ENCODE measurements at regions not wholly inside any gene's neighbourhood (a gene's known extent, or its start where the extent isn't known, plus 50 kb on each side); places are given as distances from the start of the nearest gene placed in this dataset.
"Not testable (repeated sequence)": the region's sequence is repeated elsewhere in the genome, so short reads cannot be mapped to it uniquely, and the experiment has no call there.

DNA sequence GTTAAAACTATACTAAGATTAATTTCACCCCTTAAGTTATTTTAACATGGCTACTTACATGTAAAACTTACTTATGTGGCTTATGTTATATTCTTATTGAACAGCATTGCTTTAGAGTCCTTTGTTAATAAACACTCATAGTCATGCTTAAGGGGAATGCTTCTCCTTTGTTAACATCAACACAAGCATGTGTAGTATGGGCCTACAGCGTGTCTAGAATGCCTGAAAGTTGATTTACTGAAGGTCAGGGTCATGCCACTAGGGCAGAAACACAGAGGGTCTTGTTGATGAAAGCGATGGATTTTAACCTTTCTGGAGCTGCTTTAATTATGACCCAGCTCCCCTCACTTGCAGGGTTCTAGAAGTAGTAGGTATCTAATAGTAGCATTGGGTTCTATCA, 159.8 kb upstream of the DLX2 start:
- DNase-seq, result no peak

DNA sequence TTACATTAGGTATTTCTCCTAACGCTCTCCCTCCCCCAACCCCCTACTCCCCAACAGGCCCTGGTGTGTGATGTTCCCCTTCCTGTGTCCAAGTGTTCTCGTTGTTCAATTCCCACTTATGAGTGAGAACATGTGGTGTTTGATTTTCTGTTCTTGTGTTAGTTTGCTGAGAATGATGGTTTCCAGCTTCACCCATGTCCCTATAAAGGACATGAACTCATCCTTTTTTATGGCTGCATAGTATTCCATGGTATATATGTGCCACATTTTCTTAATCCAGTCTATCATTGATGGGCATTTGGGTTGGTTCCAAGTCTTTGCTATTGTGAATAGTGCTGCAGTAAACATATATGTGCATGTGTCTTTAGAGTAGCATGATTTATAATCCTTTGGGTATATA, 162.1 kb upstream of the DLX2 start:
- DNase-seq, result not testable (repeated sequence)

DNA sequence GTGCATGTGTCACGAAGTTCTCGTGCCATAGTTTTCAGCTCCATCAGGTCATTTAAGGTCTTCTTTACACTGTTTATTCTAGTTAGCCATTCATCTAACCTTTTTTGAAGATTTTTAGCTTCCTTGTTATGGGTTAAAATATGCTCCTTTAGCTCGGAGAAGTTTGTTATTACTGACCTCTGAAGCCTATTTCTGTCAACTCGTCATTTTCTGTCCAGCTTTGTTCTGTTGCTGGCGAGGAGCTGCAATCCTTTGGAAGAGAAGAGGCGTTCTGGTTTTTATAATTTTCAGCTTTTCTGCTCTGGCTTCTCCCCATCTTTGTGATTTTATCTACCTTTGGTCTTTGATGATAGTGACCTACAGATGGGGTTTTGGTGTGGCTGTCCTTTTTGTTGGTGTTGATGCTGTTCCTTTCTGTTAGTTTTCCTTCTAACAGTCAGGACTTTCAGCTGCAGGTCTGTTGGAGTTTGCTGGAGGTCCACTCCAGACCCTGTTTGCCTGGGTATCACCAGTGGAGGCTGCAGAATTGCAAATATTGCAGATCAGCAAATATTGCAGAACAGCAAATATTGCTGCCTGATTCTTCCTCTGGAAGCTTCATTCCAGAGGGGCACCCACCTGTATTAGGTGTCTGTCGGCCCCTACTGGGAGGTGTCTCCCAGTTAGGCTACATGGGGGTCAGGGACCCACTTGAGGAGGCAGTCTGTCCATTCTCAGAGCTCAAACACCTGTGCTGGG, 157.7 kb upstream of the ITGA6 start:
- not testable (repeated sequence) for DNase-seq

DNA sequence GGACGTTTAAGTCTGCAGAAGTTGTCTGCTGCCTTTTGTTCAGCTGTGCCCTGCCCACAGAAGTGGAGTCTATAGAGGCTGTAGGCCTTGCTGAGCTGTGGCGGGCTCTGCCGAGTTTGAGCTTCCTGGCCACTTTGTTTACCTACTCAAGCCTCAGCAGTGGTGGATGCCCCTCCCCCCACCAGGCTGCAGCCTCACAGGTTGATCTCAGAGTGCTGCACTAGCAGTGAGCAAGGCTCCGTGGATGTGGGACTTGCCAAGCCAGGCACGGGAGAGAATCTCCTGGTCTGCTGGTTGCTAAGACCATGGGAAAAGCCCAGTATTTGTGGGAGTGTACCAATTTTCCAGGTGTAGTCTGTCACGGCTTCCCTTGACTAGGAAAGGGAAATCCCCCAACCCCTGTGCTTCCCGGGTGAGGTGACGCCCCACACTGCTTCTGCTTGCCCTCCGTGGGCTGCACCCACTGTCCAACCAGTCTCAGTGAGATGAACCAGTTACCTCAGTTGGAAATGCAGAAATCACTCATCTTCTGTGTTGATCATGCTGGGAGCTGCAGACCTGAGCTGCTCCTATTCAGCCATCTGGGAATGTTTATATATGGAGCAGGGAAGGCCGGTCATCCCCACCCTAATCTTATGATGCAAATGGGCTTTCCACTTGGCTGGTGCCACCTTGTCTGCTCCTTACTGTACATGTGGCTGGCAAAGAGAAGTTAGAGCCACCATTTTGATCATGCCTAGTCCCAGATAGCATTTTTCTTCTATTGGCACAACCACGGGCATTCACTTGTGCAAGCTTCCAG, 156.9 kb upstream of the ITGA6 start:
- DNase-seq, result no peak

- no peak for DNase-seq
Observed at GRCh38 chr2:172273910-172274571, 153.3 kb upstream of the ITGA6 start.

DNA sequence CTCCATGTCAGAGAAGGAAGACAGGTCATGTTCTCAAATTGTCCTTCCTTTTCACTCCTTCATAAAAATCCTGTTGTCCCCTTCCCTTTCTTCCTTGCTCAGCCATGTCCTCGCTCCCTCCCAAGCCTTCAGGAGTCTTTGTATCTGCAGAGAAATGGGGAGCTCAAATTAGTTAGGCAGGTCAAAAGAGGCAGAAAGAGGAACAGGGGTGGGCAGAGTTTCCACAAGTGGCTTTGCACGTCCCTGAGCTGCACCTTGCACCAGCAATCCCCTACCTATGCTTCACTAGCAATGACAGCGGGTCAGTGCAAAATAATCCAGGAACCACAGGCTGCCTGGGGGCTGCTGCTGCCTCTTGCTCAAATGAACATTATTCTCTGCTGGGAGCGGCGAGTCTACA, 152.1 kb upstream of the ITGA6 start:
- DNase-seq, result no peak

GRCh38 chr2:172276961-172277360, 150.4 kb upstream of the ITGA6 start:
- DNase-seq, result no peak

DNA sequence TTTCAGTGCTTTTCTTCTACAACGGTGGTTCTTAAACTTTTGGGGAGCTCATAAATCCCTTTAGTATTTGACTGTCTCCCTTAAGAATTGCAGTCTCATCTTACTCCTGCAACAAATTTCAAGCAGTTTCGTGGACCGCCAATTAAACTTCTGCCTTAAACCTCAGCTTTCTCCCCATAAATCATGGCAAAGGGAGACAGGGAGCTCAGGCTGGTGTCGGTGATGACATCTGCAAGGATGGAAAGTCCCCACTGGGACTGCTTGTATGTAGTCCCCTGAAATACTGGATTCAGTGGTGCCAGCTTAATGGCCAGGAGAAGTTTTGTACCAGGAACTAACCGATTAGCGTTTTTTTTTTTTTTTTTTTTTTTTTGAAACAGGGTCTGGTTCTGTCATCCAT, 148.7 kb upstream of the ITGA6 start:
- DNase-seq, result no peak

GRCh38 chr2:172279214-172279613, 148.2 kb upstream of the ITGA6 start:
- DNase-seq, result no peak

GRCh38 chr2:172279813-172280212, 147.6 kb upstream of the ITGA6 start:
- no peak for DNase-seq

GRCh38 chr2:172280571-172281361, 146.6 kb upstream of the ITGA6 start:
- no peak for DNase-seq

- no peak for DNase-seq
Observed at GRCh38 chr2:172281648-172282570, 145.5 kb upstream of the ITGA6 start.

GRCh38 chr2:172282944-172283343, 144.4 kb upstream of the ITGA6 start:
- no peak for DNase-seq

- no peak for DNase-seq
Observed at GRCh38 chr2:172283476-172283875, 143.9 kb upstream of the ITGA6 start.

DNA sequence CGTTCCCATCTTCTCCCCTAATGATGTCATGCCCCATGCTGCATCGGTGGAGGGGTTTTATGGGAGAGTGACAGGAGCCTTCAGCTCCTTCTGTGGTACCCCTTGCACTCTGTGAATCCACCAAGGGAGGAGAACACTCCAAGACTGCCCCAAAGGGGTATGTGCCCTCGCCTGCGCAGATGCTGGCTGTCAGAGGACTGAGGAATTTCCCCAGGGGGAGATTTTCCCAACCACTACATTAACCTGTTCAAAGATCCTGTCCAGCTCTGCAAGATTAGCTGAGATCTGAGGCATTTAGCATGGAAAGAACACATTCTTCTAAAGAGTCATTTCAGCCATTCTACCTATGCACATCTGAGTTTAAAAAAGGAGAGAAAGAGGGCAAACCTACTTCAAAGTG, 143.2 kb upstream of the ITGA6 start:
- DNase-seq, result no peak

- no peak for DNase-seq
Observed at GRCh38 chr2:172285010-172285621, 142.3 kb upstream of the ITGA6 start.

GRCh38 chr2:172285760-172286159, 141.6 kb upstream of the ITGA6 start:
- no peak for DNase-seq

GRCh38 chr2:172287190-172287589, 140.2 kb upstream of the ITGA6 start:
- DNase-seq, result no peak

GRCh38 chr2:172287605-172288315, 139.6 kb upstream of the ITGA6 start:
- DNase-seq, result no peak

DNA sequence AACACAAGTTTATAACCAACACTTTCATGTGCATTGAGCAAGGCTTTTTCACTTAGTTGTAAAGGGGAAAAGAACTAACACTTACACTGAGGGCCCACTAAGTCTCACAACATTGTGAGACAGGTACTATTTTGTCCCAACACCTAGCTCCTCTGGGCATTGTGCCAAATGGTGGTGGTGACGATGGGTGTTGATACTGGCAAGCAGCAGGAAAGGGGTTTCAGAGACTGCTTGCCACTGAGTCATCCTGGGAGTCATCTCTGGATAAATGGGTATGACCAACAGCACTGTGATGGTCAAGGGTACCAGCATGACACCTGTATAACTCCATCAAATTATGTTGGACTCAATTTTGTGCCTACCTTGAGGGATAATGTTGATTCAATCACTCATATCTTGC, 138.8 kb upstream of the ITGA6 start:
- no peak for DNase-seq

GRCh38 chr2:172293952-172294351, 133.4 kb upstream of the ITGA6 start:
- no peak for DNase-seq
